ENCODE measurements at regions not wholly inside any gene's neighbourhood (a gene's known extent, or its start where the extent isn't known, plus 50 kb on each side); places are given as distances from the start of the nearest gene placed in this dataset.

- no peak overlapping the region for H3K14ac ChIP-seq (ENCODE audit: low read length)
- H4K8ac ChIP-seq (ENCODE audit: low read depth, low read length): no peak overlapping the region
- no peaks in the 10 kb centered on the region for H3K9me3 ChIP-seq (ENCODE audit: insufficient read depth, low read depth, low read length)
- no peak overlapping the region for H3K4me3 ChIP-seq (ENCODE audit: low read depth, low read length)
- H3K79me2 ChIP-seq (ENCODE audit: control insufficient read depth, insufficient read depth, low read length, poor library complexity): no peaks in the 10 kb centered on the region
- no peak overlapping the region for H3K27ac ChIP-seq (ENCODE audit: low read depth, low read length)
- no peak overlapping the region for H2BK12ac ChIP-seq (ENCODE audit: low read length)
- no peak overlapping the region for H4K12ac ChIP-seq (ENCODE audit: low read depth, low read length)
- no peak overlapping the region for H3K23ac ChIP-seq (ENCODE audit: low read length)
- no peak overlapping the region for H3K4me2 ChIP-seq (ENCODE audit: low read length)
- H3K79me1 ChIP-seq (ENCODE audit: low read length): no peaks in the 10 kb centered on the region
- H2AFZ ChIP-seq (ENCODE audit: insufficient read depth, low read length, poor library complexity): no peak overlapping the region
- H3K9ac ChIP-seq (ENCODE audit: low read length): no peak overlapping the region
- no peaks in the 10 kb centered on the region for H3K4me1 ChIP-seq (ENCODE audit: control insufficient read depth in 1 of 2, insufficient read depth in 2 of 2, low read length in 2 of 2)
- H3K36me3 ChIP-seq (ENCODE audit: control insufficient read depth in 1 of 2, insufficient read depth in 2 of 2, low read length in 2 of 2): no peaks in the 10 kb centered on the region
- H2BK5ac ChIP-seq (ENCODE audit: low read depth, low read length, poor library complexity): no peak overlapping the region
- no peak overlapping the region for H2BK120ac ChIP-seq (ENCODE audit: insufficient read depth, low read length, poor library complexity)
- no peak overlapping the region for H3K18ac ChIP-seq (ENCODE audit: low read length)
- H4K91ac ChIP-seq (ENCODE audit: low read depth, low read length): no peak overlapping the region
- no peak for DNase-seq
- H3K4ac ChIP-seq (ENCODE audit: low read depth, low read length): no peak overlapping the region
- no CpG with 5 or more reads among the region's 1 CpG for WGBS (ENCODE audit: extremely low coverage, insufficient coverage, insufficient read length)
- H3K27me3 ChIP-seq (ENCODE audit: insufficient read depth, low read length): no peaks in the 10 kb centered on the region
- no peak overlapping the region for H2AK5ac ChIP-seq (ENCODE audit: low read length)
Measured at GRCh38 chr7:114109304-114109703, 190.5 kb upstream of the PPP1R3A start.

GRCh38 chr7:114108510-114108909, 189.7 kb upstream of the PPP1R3A start:
- H3K4ac ChIP-seq (ENCODE audit: low read depth, low read length): no peak overlapping the region
- no peaks in the 10 kb centered on the region for H3K27me3 ChIP-seq (ENCODE audit: insufficient read depth, low read length)
- H3K9me3 ChIP-seq (ENCODE audit: insufficient read depth, low read depth, low read length): no peaks in the 10 kb centered on the region
- no peaks in the 10 kb centered on the region for H3K36me3 ChIP-seq (ENCODE audit: control insufficient read depth in 1 of 2, insufficient read depth in 2 of 2, low read length in 2 of 2)
- no peaks in the 10 kb centered on the region for H3K79me1 ChIP-seq (ENCODE audit: low read length)
- no peak overlapping the region for H3K4me3 ChIP-seq (ENCODE audit: low read depth, low read length)
- no peak overlapping the region for H4K91ac ChIP-seq (ENCODE audit: low read depth, low read length)
- H3K18ac ChIP-seq (ENCODE audit: low read length): no peak overlapping the region
- no peak overlapping the region for H2BK12ac ChIP-seq (ENCODE audit: low read length)
- no peaks in the 10 kb centered on the region for H3K4me1 ChIP-seq (ENCODE audit: control insufficient read depth in 1 of 2, insufficient read depth in 2 of 2, low read length in 2 of 2)
- no peak overlapping the region for H2AK5ac ChIP-seq (ENCODE audit: low read length)
- H3K27ac ChIP-seq (ENCODE audit: low read depth, low read length): no peak overlapping the region
- no peaks in the 10 kb centered on the region for H3K79me2 ChIP-seq (ENCODE audit: control insufficient read depth, insufficient read depth, low read length, poor library complexity)
- no peak overlapping the region for H4K12ac ChIP-seq (ENCODE audit: low read depth, low read length)
- H3K14ac ChIP-seq (ENCODE audit: low read length): no peak overlapping the region
- no peak overlapping the region for H4K8ac ChIP-seq (ENCODE audit: low read depth, low read length)
- no peak overlapping the region for H3K4me2 ChIP-seq (ENCODE audit: low read length)
- no peak overlapping the region for H3K9ac ChIP-seq (ENCODE audit: low read length)
- H3K23ac ChIP-seq (ENCODE audit: low read length): no peak overlapping the region
- DNase-seq: no peak
- H2BK5ac ChIP-seq (ENCODE audit: low read depth, low read length, poor library complexity): no peak overlapping the region
- no peak overlapping the region for H2BK120ac ChIP-seq (ENCODE audit: insufficient read depth, low read length, poor library complexity)
- H2AFZ ChIP-seq (ENCODE audit: insufficient read depth, low read length, poor library complexity): no peak overlapping the region

DNA sequence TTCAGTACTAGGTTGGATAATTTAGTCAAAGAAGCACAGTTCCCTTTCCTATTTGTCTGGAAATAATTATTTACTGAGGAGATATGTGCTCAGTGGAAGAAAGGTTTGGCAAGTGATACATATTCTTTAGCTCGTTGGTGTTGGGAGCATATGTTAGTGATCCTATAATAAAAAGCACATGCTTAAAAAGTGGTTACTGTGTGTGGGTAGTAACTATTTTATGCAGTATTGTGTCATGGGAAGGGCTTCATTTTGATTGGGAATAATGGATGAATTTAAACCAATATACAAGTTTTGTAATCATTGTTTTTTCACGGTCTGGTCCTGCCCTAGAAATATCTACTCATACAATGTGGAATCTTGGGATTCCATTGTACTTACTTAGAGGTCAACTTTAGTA, 188.7 kb upstream of the PPP1R3A start:
- H3K9ac ChIP-seq (ENCODE audit: low read length): no peak overlapping the region
- no peak overlapping the region for H2BK120ac ChIP-seq (ENCODE audit: insufficient read depth, low read length, poor library complexity)
- no peaks in the 10 kb centered on the region for H3K4me1 ChIP-seq (ENCODE audit: control insufficient read depth in 1 of 2, insufficient read depth in 2 of 2, low read length in 2 of 2)
- H3K79me1 ChIP-seq (ENCODE audit: low read length): no peaks in the 10 kb centered on the region
- H3K4me2 ChIP-seq (ENCODE audit: low read length): no peak overlapping the region
- no peaks in the 10 kb centered on the region for H3K27me3 ChIP-seq (ENCODE audit: insufficient read depth, low read length)
- H3K27ac ChIP-seq (ENCODE audit: low read depth, low read length): no peak overlapping the region
- WGBS (ENCODE audit: extremely low coverage, insufficient coverage, insufficient read length): no CpG with 5 or more reads among the region's 2 CpGs
- H3K79me2 ChIP-seq (ENCODE audit: control insufficient read depth, insufficient read depth, low read length, poor library complexity): no peaks in the 10 kb centered on the region
- no peak overlapping the region for H3K14ac ChIP-seq (ENCODE audit: low read length)
- no peak overlapping the region for H4K12ac ChIP-seq (ENCODE audit: low read depth, low read length)
- no peak overlapping the region for H3K4ac ChIP-seq (ENCODE audit: low read depth, low read length)
- no peak overlapping the region for H3K23ac ChIP-seq (ENCODE audit: low read length)
- H2AK5ac ChIP-seq (ENCODE audit: low read length): no peak overlapping the region
- no peak overlapping the region for H3K4me3 ChIP-seq (ENCODE audit: low read depth, low read length)
- no peak overlapping the region for H2BK5ac ChIP-seq (ENCODE audit: low read depth, low read length, poor library complexity)
- H3K18ac ChIP-seq (ENCODE audit: low read length): no peak overlapping the region
- H2BK12ac ChIP-seq (ENCODE audit: low read length): no peak overlapping the region
- H3K9me3 ChIP-seq (ENCODE audit: insufficient read depth, low read depth, low read length): no peaks in the 10 kb centered on the region
- no peak overlapping the region for H4K91ac ChIP-seq (ENCODE audit: low read depth, low read length)
- no peaks in the 10 kb centered on the region for H3K36me3 ChIP-seq (ENCODE audit: control insufficient read depth in 1 of 2, insufficient read depth in 2 of 2, low read length in 2 of 2)
- DNase-seq: no peak
- no peak overlapping the region for H2AFZ ChIP-seq (ENCODE audit: insufficient read depth, low read length, poor library complexity)
- no peak overlapping the region for H4K8ac ChIP-seq (ENCODE audit: low read depth, low read length)

DNA sequence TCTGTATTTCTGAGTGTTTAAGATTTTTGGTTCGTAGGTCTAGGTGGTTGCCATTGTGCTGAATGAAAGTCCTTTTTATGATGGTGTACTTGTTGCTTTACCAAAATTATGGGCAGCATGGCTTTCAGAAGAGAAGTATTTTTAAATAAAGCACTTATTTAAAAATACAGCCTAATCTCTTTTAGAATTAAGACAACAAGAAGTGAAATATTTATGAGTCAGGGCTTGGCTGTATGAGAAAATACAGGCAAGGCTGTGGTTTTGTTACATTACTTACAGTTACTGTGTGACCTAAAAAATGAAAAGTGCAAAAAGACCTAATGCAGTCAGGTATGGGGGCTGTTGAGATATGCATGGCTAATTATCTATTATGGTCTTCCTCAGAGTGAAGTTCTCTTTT, 185.2 kb upstream of the PPP1R3A start:
- H3K9ac ChIP-seq (ENCODE audit: low read length): no peak overlapping the region
- no peak overlapping the region for H2BK120ac ChIP-seq (ENCODE audit: insufficient read depth, low read length, poor library complexity)
- no peak overlapping the region for H4K8ac ChIP-seq (ENCODE audit: low read depth, low read length)
- no peak overlapping the region for H2BK5ac ChIP-seq (ENCODE audit: low read depth, low read length, poor library complexity)
- H3K9me3 ChIP-seq (ENCODE audit: insufficient read depth, low read depth, low read length): no peaks in the 10 kb centered on the region
- H4K12ac ChIP-seq (ENCODE audit: low read depth, low read length): no peak overlapping the region
- no peaks in the 10 kb centered on the region for H3K36me3 ChIP-seq (ENCODE audit: control insufficient read depth in 1 of 2, insufficient read depth in 2 of 2, low read length in 2 of 2)
- no peak overlapping the region for H2AK5ac ChIP-seq (ENCODE audit: low read length)
- no peak overlapping the region for H2BK12ac ChIP-seq (ENCODE audit: low read length)
- H3K27ac ChIP-seq (ENCODE audit: low read depth, low read length): no peak overlapping the region
- WGBS (ENCODE audit: extremely low coverage, insufficient coverage, insufficient read length): no CpG with 5 or more reads among the region's 1 CpG
- no peaks in the 10 kb centered on the region for H3K4me1 ChIP-seq (ENCODE audit: control insufficient read depth in 1 of 2, insufficient read depth in 2 of 2, low read length in 2 of 2)
- no peaks in the 10 kb centered on the region for H3K79me1 ChIP-seq (ENCODE audit: low read length)
- H3K23ac ChIP-seq (ENCODE audit: low read length): no peak overlapping the region
- H3K27me3 ChIP-seq (ENCODE audit: insufficient read depth, low read length): no peaks in the 10 kb centered on the region
- H4K91ac ChIP-seq (ENCODE audit: low read depth, low read length): no peak overlapping the region
- H3K79me2 ChIP-seq (ENCODE audit: control insufficient read depth, insufficient read depth, low read length, poor library complexity): no peaks in the 10 kb centered on the region
- no peak overlapping the region for H3K18ac ChIP-seq (ENCODE audit: low read length)
- H3K4me2 ChIP-seq (ENCODE audit: low read length): no peak overlapping the region
- H3K4me3 ChIP-seq (ENCODE audit: low read depth, low read length): no peak overlapping the region
- no peak overlapping the region for H3K4ac ChIP-seq (ENCODE audit: low read depth, low read length)
- no peak for DNase-seq
- no peak overlapping the region for H3K14ac ChIP-seq (ENCODE audit: low read length)
- no peak overlapping the region for H2AFZ ChIP-seq (ENCODE audit: insufficient read depth, low read length, poor library complexity)

- Histone ChIP-seq H3K4me1 (ENCODE audit: control insufficient read depth in 1 of 2, insufficient read depth in 2 of 2, low read length in 2 of 2) (no peaks in the 10 kb centered on the region), H2BK5ac (ENCODE audit: low read depth, low read length, poor library complexity) (no peak overlapping the region), H3K14ac (ENCODE audit: low read length) (no peak overlapping the region), H2AK5ac (ENCODE audit: low read length) (no peak overlapping the region), H3K27ac (ENCODE audit: low read depth, low read length) (no peak overlapping the region), H2AFZ (ENCODE audit: insufficient read depth, low read length, poor library complexity) (no peak overlapping the region), H3K4ac (ENCODE audit: low read depth, low read length) (no peak overlapping the region), H3K36me3 (ENCODE audit: control insufficient read depth in 1 of 2, insufficient read depth in 2 of 2, low read length in 2 of 2) (no peaks in the 10 kb centered on the region), H3K18ac (ENCODE audit: low read length) (no peak overlapping the region), H4K91ac (ENCODE audit: low read depth, low read length) (no peak overlapping the region), H3K9ac (ENCODE audit: low read length) (no peak overlapping the region), H3K79me2 (ENCODE audit: control insufficient read depth, insufficient read depth, low read length, poor library complexity) (no peaks in the 10 kb centered on the region), H3K4me3 (ENCODE audit: low read depth, low read length) (no peak overlapping the region), H2BK120ac (ENCODE audit: insufficient read depth, low read length, poor library complexity) (no peak overlapping the region), H3K9me3 (ENCODE audit: insufficient read depth, low read depth, low read length) (no peaks in the 10 kb centered on the region), H4K12ac (ENCODE audit: low read depth, low read length) (no peak overlapping the region), H3K4me2 (ENCODE audit: low read length) (no peak overlapping the region), H3K27me3 (ENCODE audit: insufficient read depth, low read length) (no peaks in the 10 kb centered on the region), H2BK12ac (ENCODE audit: low read length) (no peak overlapping the region), H4K8ac (ENCODE audit: low read depth, low read length) (no peak overlapping the region), H3K23ac (ENCODE audit: low read length) (no peak overlapping the region), H3K79me1 (ENCODE audit: low read length) (no peaks in the 10 kb centered on the region)
- no CpG with 5 or more reads among the region's 2 CpGs for WGBS (ENCODE audit: extremely low coverage, insufficient coverage, insufficient read length)
- peak; percentile 65 to 80 for DNase-seq
Measured at GRCh38 chr7:114102996-114103395, 184.2 kb upstream of the PPP1R3A start.
